ENCODE measurements at regions not wholly inside any gene's neighbourhood (a gene's known extent, or its start where the extent isn't known, plus 50 kb on each side); places are given as distances from the start of the nearest gene placed in this dataset.

DNA sequence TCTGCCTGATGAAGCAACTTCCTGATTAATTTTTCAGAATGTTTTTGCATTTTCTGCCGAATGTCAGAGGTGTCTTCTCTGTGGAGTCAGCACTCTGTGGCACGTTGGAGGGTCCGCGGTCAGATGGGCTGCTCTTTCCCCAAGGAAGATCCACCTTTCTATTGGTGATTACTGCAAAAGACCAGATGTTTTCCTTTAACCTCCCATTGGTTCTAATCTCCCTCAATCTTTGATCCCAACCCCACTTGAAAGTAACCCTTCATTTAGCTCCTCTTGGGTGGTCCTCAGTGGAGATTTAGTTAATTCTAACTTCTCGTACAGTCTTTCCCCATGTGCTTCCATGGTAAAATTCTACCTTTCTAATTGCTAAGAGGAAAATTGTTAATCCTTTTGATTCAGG, 397.7 kb upstream of the DDHD1 start:
- no peaks in the 10 kb centered on the region for H3K27me3 ChIP-seq
- TF ChIP-seq, protein P1, sequence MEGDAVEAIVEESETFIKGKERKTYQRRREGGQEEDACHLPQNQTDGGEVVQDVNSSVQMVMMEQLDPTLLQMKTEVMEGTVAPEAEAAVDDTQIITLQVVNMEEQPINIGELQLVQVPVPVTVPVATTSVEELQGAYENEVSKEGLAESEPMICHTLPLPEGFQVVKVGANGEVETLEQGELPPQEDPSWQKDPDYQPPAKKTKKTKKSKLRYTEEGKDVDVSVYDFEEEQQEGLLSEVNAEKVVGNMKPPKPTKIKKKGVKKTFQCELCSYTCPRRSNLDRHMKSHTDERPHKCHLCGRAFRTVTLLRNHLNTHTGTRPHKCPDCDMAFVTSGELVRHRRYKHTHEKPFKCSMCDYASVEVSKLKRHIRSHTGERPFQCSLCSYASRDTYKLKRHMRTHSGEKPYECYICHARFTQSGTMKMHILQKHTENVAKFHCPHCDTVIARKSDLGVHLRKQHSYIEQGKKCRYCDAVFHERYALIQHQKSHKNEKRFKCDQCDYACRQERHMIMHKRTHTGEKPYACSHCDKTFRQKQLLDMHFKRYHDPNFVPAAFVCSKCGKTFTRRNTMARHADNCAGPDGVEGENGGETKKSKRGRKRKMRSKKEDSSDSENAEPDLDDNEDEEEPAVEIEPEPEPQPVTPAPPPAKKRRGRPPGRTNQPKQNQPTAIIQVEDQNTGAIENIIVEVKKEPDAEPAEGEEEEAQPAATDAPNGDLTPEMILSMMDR (IDR thresholded peaks at IDR 0.05): no peak
- no peak for TF ChIP-seq POLR2A (IDR thresholded peaks at IDR 0.05)
- WGBS (ENCODE audit: insufficient coverage, low coverage, low lambda C conversion rate, missing lambda C conversion rate): 65% methylated on average over 5 of the region's 5 CpGs
- DNase-seq (no peak), ATAC-seq (no peak)
- no peak overlapping the region for H3K4me3 ChIP-seq
- H3K36me3 ChIP-seq: no peaks in the 10 kb centered on the region
- no peaks in the 10 kb centered on the region for H3K4me1 ChIP-seq
- no peak overlapping the region for H3K27ac ChIP-seq
- intact Hi-C loops (cut with DNase I): no loop called here
- no peaks in the 10 kb centered on the region for H3K9me3 ChIP-seq

DNA sequence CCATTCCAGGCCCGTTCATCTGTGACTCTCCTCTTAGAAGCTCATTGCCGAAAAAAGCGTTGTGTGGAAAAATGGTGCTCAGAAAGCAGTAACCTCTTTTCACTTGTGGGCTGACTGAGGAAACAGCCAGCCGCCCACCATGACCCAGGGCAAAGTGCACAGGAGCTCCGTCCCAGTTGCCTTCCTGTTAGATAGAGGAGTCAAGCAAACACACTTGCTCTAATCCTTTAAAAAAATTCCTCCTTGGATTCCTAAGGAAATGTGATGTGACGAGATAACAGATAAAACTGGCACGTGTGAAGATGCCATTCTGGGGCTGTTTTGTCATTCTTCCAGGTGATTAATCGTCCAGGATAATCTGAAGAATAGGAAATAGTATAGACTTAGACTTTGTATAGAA, 396.8 kb upstream of the DDHD1 start:
- H3K4me1 ChIP-seq: no peaks in the 10 kb centered on the region
- no peaks in the 10 kb centered on the region for H3K27me3 ChIP-seq
- no peak overlapping the region for H3K27ac ChIP-seq
- intact Hi-C loops (cut with DNase I): no loop called here
- peak; percentile 36 to 73 (median 44) for ATAC-seq
- no peak for DNase-seq
- no peak overlapping the region for H3K4me3 ChIP-seq
- 41% methylated on average over 8 of the region's 8 CpGs for WGBS (ENCODE audit: insufficient coverage, low coverage, low lambda C conversion rate, missing lambda C conversion rate)
- TF ChIP-seq, protein P1 (IDR thresholded peaks at IDR 0.05): no peak
- TF ChIP-seq POLR2A (IDR thresholded peaks at IDR 0.05): no peak
- no peaks in the 10 kb centered on the region for H3K9me3 ChIP-seq
- no peaks in the 10 kb centered on the region for H3K36me3 ChIP-seq

DNA sequence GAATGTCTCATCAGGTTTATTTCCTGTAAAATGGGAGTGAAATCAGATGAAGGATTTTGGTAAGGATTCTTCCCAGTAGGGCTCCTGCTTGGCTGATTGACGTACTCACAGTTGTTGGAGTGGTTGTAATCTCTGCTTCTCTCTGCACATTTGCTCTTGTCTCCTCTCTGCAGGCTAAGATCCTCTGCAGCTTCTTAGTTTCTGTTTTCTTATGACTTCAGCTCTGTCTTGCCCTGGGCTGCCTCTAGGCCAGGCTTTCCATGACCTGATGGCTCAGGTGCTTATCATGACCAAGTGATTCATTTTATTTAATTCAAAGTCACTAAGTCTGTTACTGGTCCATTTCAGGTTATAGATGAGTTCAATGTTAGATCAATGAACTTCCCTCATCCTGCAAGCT, 394.5 kb upstream of the DDHD1 start:
- 100% methylated on average over 1 of the region's 1 CpG for WGBS (ENCODE audit: insufficient coverage, low coverage, low lambda C conversion rate, missing lambda C conversion rate)
- Histone ChIP-seq H3K27ac (no peak overlapping the region), H3K36me3 (no peaks in the 10 kb centered on the region), H3K27me3 (no peaks in the 10 kb centered on the region), H3K4me1 (no peaks in the 10 kb centered on the region), H3K9me3 (no peaks in the 10 kb centered on the region), H3K4me3 (no peak overlapping the region)
- intact Hi-C loops (cut with DNase I): no loop called here
- ATAC-seq (no peak), DNase-seq (no peak)
- TF ChIP-seq, protein P1 (IDR thresholded peaks at IDR 0.05): no peak
- TF ChIP-seq POLR2A (IDR thresholded peaks at IDR 0.05): no peak

DNA sequence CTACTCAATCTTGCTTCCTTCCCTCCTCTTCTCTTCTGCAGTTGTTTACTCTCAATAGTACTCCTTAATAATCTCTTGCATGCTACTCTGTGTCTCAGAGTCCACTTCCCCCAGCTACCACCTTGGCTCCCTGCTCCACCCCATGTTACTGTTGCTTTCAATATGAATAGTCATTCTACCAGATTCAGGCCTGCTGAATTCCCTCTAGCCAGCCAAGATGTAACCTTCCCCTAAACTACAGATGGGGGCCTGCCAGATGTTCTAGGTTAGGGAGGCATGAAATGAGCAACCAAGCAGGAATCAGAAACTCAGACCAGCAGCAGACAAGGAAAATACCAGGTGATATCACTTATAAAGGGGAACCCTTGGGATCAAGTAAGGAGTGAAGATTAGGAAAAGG, 392.1 kb upstream of the DDHD1 start:
- intact Hi-C loops (cut with DNase I): no loop called here
- Histone ChIP-seq H3K4me1 (no peaks in the 10 kb centered on the region), H3K27me3 (no peaks in the 10 kb centered on the region), H3K36me3 (no peaks in the 10 kb centered on the region), H3K27ac (no peak overlapping the region), H3K9me3 (no peaks in the 10 kb centered on the region), H3K4me3 (no peak overlapping the region)
- TF ChIP-seq POLR2A (IDR thresholded peaks at IDR 0.05): no peak
- TF ChIP-seq, protein P1 (IDR thresholded peaks at IDR 0.05): no peak
- no peak for ATAC-seq
- DNase-seq: no peak

DNA sequence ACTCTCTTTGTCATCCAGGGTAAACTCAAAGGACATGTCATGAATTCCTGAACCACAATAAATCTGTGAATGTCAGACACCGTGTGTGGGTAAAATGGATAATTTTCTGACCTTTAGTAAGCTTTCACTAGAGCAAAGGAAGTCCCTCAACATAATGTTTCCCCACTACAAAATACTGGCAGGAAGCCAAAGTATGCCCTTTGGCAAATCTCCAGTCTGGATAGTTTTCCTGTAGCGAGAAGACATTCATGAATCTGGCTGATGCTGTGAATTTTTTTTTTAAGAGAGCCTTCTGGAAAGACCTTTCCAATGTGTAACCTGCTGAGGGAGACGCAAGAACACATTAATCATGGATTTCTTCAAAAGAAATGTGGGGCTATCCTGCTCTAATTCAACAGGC, 389.6 kb upstream of the DDHD1 start:
- intact Hi-C loops (cut with DNase I): no loop called here
- H3K4me3 ChIP-seq: no peak overlapping the region
- no peaks in the 10 kb centered on the region for H3K36me3 ChIP-seq
- peak; percentile 33 to 65 (median 44) for ATAC-seq
- no peaks in the 10 kb centered on the region for H3K9me3 ChIP-seq
- H3K4me1 ChIP-seq: no peaks in the 10 kb centered on the region
- H3K27ac ChIP-seq: no peak overlapping the region
- WGBS (ENCODE audit: insufficient coverage, low coverage, low lambda C conversion rate, missing lambda C conversion rate): 39% methylated on average over 3 of the region's 3 CpGs
- peak in 1 of 3 donors; percentile 44 for DNase-seq
- TF ChIP-seq, protein P1 (IDR thresholded peaks at IDR 0.05): no peak
- TF ChIP-seq POLR2A (IDR thresholded peaks at IDR 0.05): no peak
- no peaks in the 10 kb centered on the region for H3K27me3 ChIP-seq
